ENCODE measurements at regions not wholly inside any gene's neighbourhood (a gene's known extent, or its start where the extent isn't known, plus 50 kb on each side); places are given as distances from the start of the nearest gene placed in this dataset.

- Histone ChIP-seq H3K27ac (ENCODE audit: insufficient read depth in 1 of 2, low read depth in 1 of 2, low read length in 2 of 2, poor library complexity in 1 of 2, severe bottlenecking in 2 of 2) (no peak overlapping the region), H3K36me3 (ENCODE audit: control insufficient read depth in 4 of 4, insufficient read depth in 4 of 4, low read length in 3 of 4) (no peaks in the 10 kb centered on the region), H3K27me3 (replicated peaks in 2 of 5; ENCODE audit: control insufficient read depth in 4 of 5, insufficient read depth in 5 of 5, low read length in 4 of 5) (no peaks in the 10 kb centered on the region), H3K4me1 (ENCODE audit: control extremely low read depth in 1 of 4, control insufficient read depth in 4 of 4, insufficient read depth in 4 of 4, low read length in 3 of 4) (no peaks in the 10 kb centered on the region), H3K4me3 (ENCODE audit: control insufficient read depth in 1 of 7, extremely low read depth in 1 of 7, insufficient read depth in 4 of 7, low read depth in 2 of 7, low read length in 6 of 7) (no peak overlapping the region), H3K9me3 (ENCODE audit: control extremely low read depth in 1 of 5, control insufficient read depth in 4 of 5, insufficient read depth in 2 of 5, low read depth in 1 of 5, low read length in 4 of 5) (no peaks in the 10 kb centered on the region)
- no peak for DNase-seq
- 95% methylated on average over 4 of the region's 4 CpGs for WGBS (ENCODE audit: insufficient coverage)
- POLR2A ChIA-PET, result no interaction called here
- CTCF ChIA-PET, result interaction anchor here (2.3 kb wide), 1 partner anchor 9 kb away, joined by 4 read pairs; no protein-coding TSS in a partner anchor
These were observed 480.0 kb upstream of the USP24 start for GRCh38 chr1:55695151-55695550.

- DNase-seq, result no peak
- H3K27ac ChIP-seq (ENCODE audit: insufficient read depth in 1 of 2, low read depth in 1 of 2, low read length in 2 of 2, poor library complexity in 1 of 2, severe bottlenecking in 2 of 2), result no peak overlapping the region
- no peaks in the 10 kb centered on the region for H3K9me3 ChIP-seq (ENCODE audit: control extremely low read depth in 1 of 5, control insufficient read depth in 4 of 5, insufficient read depth in 2 of 5, low read depth in 1 of 5, low read length in 4 of 5)
- ChIA-PET CTCF (no interaction called here), POLR2A (no interaction called here)
- no peak overlapping the region for H3K4me3 ChIP-seq (ENCODE audit: control insufficient read depth in 1 of 7, extremely low read depth in 1 of 7, insufficient read depth in 4 of 7, low read depth in 2 of 7, low read length in 6 of 7)
- H3K4me1 ChIP-seq (ENCODE audit: control extremely low read depth in 1 of 4, control insufficient read depth in 4 of 4, insufficient read depth in 4 of 4, low read length in 3 of 4), result no peaks in the 10 kb centered on the region
- WGBS (ENCODE audit: insufficient coverage), result 77% methylated on average over 2 of the region's 2 CpGs
- H3K27me3 ChIP-seq (replicated peaks in 2 of 5; ENCODE audit: control insufficient read depth in 4 of 5, insufficient read depth in 5 of 5, low read length in 4 of 5), result no peaks in the 10 kb centered on the region
- H3K36me3 ChIP-seq (ENCODE audit: control insufficient read depth in 4 of 4, insufficient read depth in 4 of 4, low read length in 3 of 4), result no peaks in the 10 kb centered on the region
These were observed 479.2 kb upstream of the USP24 start for GRCh38 chr1:55694310-55694801.

- ChIA-PET CTCF (interaction anchor here (1.1 kb wide), 1 partner anchor 367 kb away, joined by 3 read pairs; no protein-coding TSS in a partner anchor), POLR2A (no interaction called here)
- Histone ChIP-seq H3K4me1 (ENCODE audit: control extremely low read depth in 1 of 4, control insufficient read depth in 4 of 4, insufficient read depth in 4 of 4, low read length in 3 of 4) (no peaks in the 10 kb centered on the region), H3K9me3 (ENCODE audit: control extremely low read depth in 1 of 5, control insufficient read depth in 4 of 5, insufficient read depth in 2 of 5, low read depth in 1 of 5, low read length in 4 of 5) (no peaks in the 10 kb centered on the region), H3K36me3 (ENCODE audit: control insufficient read depth in 4 of 4, insufficient read depth in 4 of 4, low read length in 3 of 4) (no peaks in the 10 kb centered on the region), H3K4me3 (ENCODE audit: control insufficient read depth in 1 of 7, extremely low read depth in 1 of 7, insufficient read depth in 4 of 7, low read depth in 2 of 7, low read length in 6 of 7) (no peak overlapping the region), H3K27ac (ENCODE audit: insufficient read depth in 1 of 2, low read depth in 1 of 2, low read length in 2 of 2, poor library complexity in 1 of 2, severe bottlenecking in 2 of 2) (no peak overlapping the region), H3K27me3 (replicated peaks in 2 of 5; ENCODE audit: control insufficient read depth in 4 of 5, insufficient read depth in 5 of 5, low read length in 4 of 5) (no peaks in the 10 kb centered on the region)
- WGBS (ENCODE audit: insufficient coverage), result no CpG with 5 or more reads among the region's 1 CpG
- no peak for DNase-seq
These were observed 477.6 kb upstream of the USP24 start for GRCh38 chr1:55692726-55693125.

- no peak overlapping the region for H3K27ac ChIP-seq (ENCODE audit: insufficient read depth in 1 of 2, low read depth in 1 of 2, low read length in 2 of 2, poor library complexity in 1 of 2, severe bottlenecking in 2 of 2)
- H3K4me3 ChIP-seq (ENCODE audit: control insufficient read depth in 1 of 7, extremely low read depth in 1 of 7, insufficient read depth in 4 of 7, low read depth in 2 of 7, low read length in 6 of 7), result no peak overlapping the region
- 100% methylated on average over 4 of the region's 4 CpGs for WGBS (ENCODE audit: insufficient coverage)
- no peak for DNase-seq
- ChIA-PET CTCF (interaction anchor here (0.8 kb wide), 1 partner anchor 12 kb away, joined by 3 read pairs; no protein-coding TSS in a partner anchor), POLR2A (no interaction called here)
- no peaks in the 10 kb centered on the region for H3K4me1 ChIP-seq (ENCODE audit: control extremely low read depth in 1 of 4, control insufficient read depth in 4 of 4, insufficient read depth in 4 of 4, low read length in 3 of 4)
- H3K27me3 ChIP-seq (replicated peaks in 2 of 5; ENCODE audit: control insufficient read depth in 4 of 5, insufficient read depth in 5 of 5, low read length in 4 of 5), result peaks cover 0 to 2% (median 0%) of the 10 kb centered on the region in 5 experiments
- no peaks in the 10 kb centered on the region for H3K36me3 ChIP-seq (ENCODE audit: control insufficient read depth in 4 of 4, insufficient read depth in 4 of 4, low read length in 3 of 4)
- no peaks in the 10 kb centered on the region for H3K9me3 ChIP-seq (ENCODE audit: control extremely low read depth in 1 of 5, control insufficient read depth in 4 of 5, insufficient read depth in 2 of 5, low read depth in 1 of 5, low read length in 4 of 5)
These were observed 475.2 kb upstream of the USP24 start for GRCh38 chr1:55690366-55690765.

- no peak overlapping the region for H3K4me3 ChIP-seq (ENCODE audit: control insufficient read depth in 1 of 7, extremely low read depth in 1 of 7, insufficient read depth in 4 of 7, low read depth in 2 of 7, low read length in 6 of 7)
- ChIA-PET POLR2A (no interaction called here), CTCF (interaction anchor here (0.8 kb wide), 1 partner anchor 13 kb away, joined by 3 read pairs; no protein-coding TSS in a partner anchor)
- DNase-seq, result no peak
- H3K27me3 ChIP-seq (replicated peaks in 2 of 5; ENCODE audit: control insufficient read depth in 4 of 5, insufficient read depth in 5 of 5, low read length in 4 of 5), result peaks cover 0 to 2% (median 0%) of the 10 kb centered on the region in 5 experiments
- no peaks in the 10 kb centered on the region for H3K4me1 ChIP-seq (ENCODE audit: control extremely low read depth in 1 of 4, control insufficient read depth in 4 of 4, insufficient read depth in 4 of 4, low read length in 3 of 4)
- 100% methylated on average over 1 of the region's 3 CpGs for WGBS (ENCODE audit: insufficient coverage)
- H3K36me3 ChIP-seq (ENCODE audit: control insufficient read depth in 4 of 4, insufficient read depth in 4 of 4, low read length in 3 of 4), result no peaks in the 10 kb centered on the region
- H3K27ac ChIP-seq (ENCODE audit: insufficient read depth in 1 of 2, low read depth in 1 of 2, low read length in 2 of 2, poor library complexity in 1 of 2, severe bottlenecking in 2 of 2), result no peak overlapping the region
- H3K9me3 ChIP-seq (ENCODE audit: control extremely low read depth in 1 of 5, control insufficient read depth in 4 of 5, insufficient read depth in 2 of 5, low read depth in 1 of 5, low read length in 4 of 5), result no peaks in the 10 kb centered on the region
These were observed 474.6 kb upstream of the USP24 start for GRCh38 chr1:55689800-55690199.

- Histone ChIP-seq H3K4me1 (ENCODE audit: control extremely low read depth in 1 of 4, control insufficient read depth in 4 of 4, insufficient read depth in 4 of 4, low read length in 3 of 4) (no peaks in the 10 kb centered on the region), H3K9me3 (ENCODE audit: control extremely low read depth in 1 of 5, control insufficient read depth in 4 of 5, insufficient read depth in 2 of 5, low read depth in 1 of 5, low read length in 4 of 5) (peaks cover 0 to 5% (median 0%) of the 10 kb centered on the region in 5 experiments), H3K4me3 (ENCODE audit: control insufficient read depth in 1 of 7, extremely low read depth in 1 of 7, insufficient read depth in 4 of 7, low read depth in 2 of 7, low read length in 6 of 7) (no peak overlapping the region), H3K27me3 (replicated peaks in 2 of 5; ENCODE audit: control insufficient read depth in 4 of 5, insufficient read depth in 5 of 5, low read length in 4 of 5) (peaks cover 0 to 2% (median 0%) of the 10 kb centered on the region in 5 experiments), H3K36me3 (ENCODE audit: control insufficient read depth in 4 of 4, insufficient read depth in 4 of 4, low read length in 3 of 4) (no peaks in the 10 kb centered on the region), H3K27ac (ENCODE audit: insufficient read depth in 1 of 2, low read depth in 1 of 2, low read length in 2 of 2, poor library complexity in 1 of 2, severe bottlenecking in 2 of 2) (no peak overlapping the region)
- WGBS (ENCODE audit: insufficient coverage), result 98% methylated on average over 6 of the region's 7 CpGs
- ChIA-PET CTCF (no interaction called here), POLR2A (no interaction called here)
- no peak for DNase-seq
These were observed 470.4 kb upstream of the USP24 start for GRCh38 chr1:55685560-55685959.

- DNase-seq, result no peak
- POLR2A ChIA-PET, result no interaction called here
- H3K9me3 ChIP-seq (ENCODE audit: control extremely low read depth in 1 of 5, control insufficient read depth in 4 of 5, insufficient read depth in 2 of 5, low read depth in 1 of 5, low read length in 4 of 5), result peaks cover 0 to 5% (median 0%) of the 10 kb centered on the region in 5 experiments
- no peaks in the 10 kb centered on the region for H3K36me3 ChIP-seq (ENCODE audit: control insufficient read depth in 4 of 4, insufficient read depth in 4 of 4, low read length in 3 of 4)
- peaks cover 0 to 2% (median 0%) of the 10 kb centered on the region in 5 experiments for H3K27me3 ChIP-seq (replicated peaks in 2 of 5; ENCODE audit: control insufficient read depth in 4 of 5, insufficient read depth in 5 of 5, low read length in 4 of 5)
- CTCF ChIA-PET, result interaction anchor here (1.2 kb wide), 1 partner anchor 15 kb away, joined by 3 read pairs; no protein-coding TSS in a partner anchor
- no peaks in the 10 kb centered on the region for H3K4me1 ChIP-seq (ENCODE audit: control extremely low read depth in 1 of 4, control insufficient read depth in 4 of 4, insufficient read depth in 4 of 4, low read length in 3 of 4)
- no peak overlapping the region for H3K4me3 ChIP-seq (ENCODE audit: control insufficient read depth in 1 of 7, extremely low read depth in 1 of 7, insufficient read depth in 4 of 7, low read depth in 2 of 7, low read length in 6 of 7)
- no peak overlapping the region for H3K27ac ChIP-seq (ENCODE audit: insufficient read depth in 1 of 2, low read depth in 1 of 2, low read length in 2 of 2, poor library complexity in 1 of 2, severe bottlenecking in 2 of 2)
These were observed 469.0 kb upstream of the USP24 start for GRCh38 chr1:55684131-55684650.

Data from common myeloid progenitor, CD34-positive (primary cell).